Gastroesophageal sphincter (tissue), 3 donors: ENCODE measurements at regions not wholly inside any gene's neighbourhood (a gene's known extent, or its start where the extent isn't known, plus 50 kb on each side); places are given as distances from the start of the nearest gene placed in this dataset.

Experiments
- CTCF ChIP-seq, 4 experiments: fragments of 200-600 bp in 2 of 4; fragments of 450-650 bp in 2 of 4; sonication (generic) in 1 of 4; IDR thresholded peaks; one replicate each; pipeline ENCODE4 v1.5.1; 2017 to 2019; ENCODE audit warnings: antibody characterized with exemption in 4 of 4, mild to moderate bottlenecking in 2 of 4, moderate library complexity in 2 of 4
- EP300 ChIP-seq: sonication (generic); formaldehyde crosslinking; IDR thresholded peaks from one replicate; pipeline ENCODE4 v1.6.1; 2017; ENCODE audit warnings: antibody characterized with exemption, mild to moderate bottlenecking
- POLR2A ChIP-seq, 2 donors: fragments of 450-650 bp; IDR thresholded peaks; one replicate each; pipeline ENCODE4 v1.6.1; 2017; ENCODE audit warnings: antibody characterized with exemption in 2 of 2, mild to moderate bottlenecking in 2 of 2, moderate library complexity in 1 of 2
- POLR2AphosphoS5 ChIP-seq: sonication (generic); formaldehyde crosslinking; IDR thresholded peaks from one replicate; pipeline ENCODE4 v1.6.1; 2017; ENCODE audit warnings: antibody characterized with exemption

- TF ChIP-seq CTCF (IDR thresholded peaks at IDR 0.05) (no peak), POLR2AphosphoS5 (no peak), EP300 (no peak), POLR2A (IDR thresholded peaks at IDR 0.05) (no peak)
Observed at GRCh38 chr10:61834519-61834918, 67.0 kb upstream of the ARID5B start.
